Testis (tissue), 2 donors: ENCODE measurements at regions not wholly inside any gene's neighbourhood (a gene's known extent, or its start where the extent isn't known, plus 50 kb on each side); places are given as distances from the start of the nearest gene placed in this dataset.

Source experiments
- POLR2A ChIP-seq: fragments of 450-650 bp; IDR thresholded peaks from one replicate; pipeline ENCODE4 v1.6.1; 2017; ENCODE audit warnings: antibody characterized with exemption, mild to moderate bottlenecking, moderate library complexity
- TF ChIP-seq, protein P1 (sequence below), 3 experiments: fragments of 450-650 bp in 2 of 3; fragments of 200-600 bp in 1 of 3; sonication (generic) in 1 of 3; IDR thresholded peaks; one replicate each; pipeline ENCODE4 v1.5.1; 2016 to 2019; ENCODE audit warnings: antibody characterized with exemption in 3 of 3, mild to moderate bottlenecking in 2 of 3, moderate library complexity in 1 of 3

DNA sequence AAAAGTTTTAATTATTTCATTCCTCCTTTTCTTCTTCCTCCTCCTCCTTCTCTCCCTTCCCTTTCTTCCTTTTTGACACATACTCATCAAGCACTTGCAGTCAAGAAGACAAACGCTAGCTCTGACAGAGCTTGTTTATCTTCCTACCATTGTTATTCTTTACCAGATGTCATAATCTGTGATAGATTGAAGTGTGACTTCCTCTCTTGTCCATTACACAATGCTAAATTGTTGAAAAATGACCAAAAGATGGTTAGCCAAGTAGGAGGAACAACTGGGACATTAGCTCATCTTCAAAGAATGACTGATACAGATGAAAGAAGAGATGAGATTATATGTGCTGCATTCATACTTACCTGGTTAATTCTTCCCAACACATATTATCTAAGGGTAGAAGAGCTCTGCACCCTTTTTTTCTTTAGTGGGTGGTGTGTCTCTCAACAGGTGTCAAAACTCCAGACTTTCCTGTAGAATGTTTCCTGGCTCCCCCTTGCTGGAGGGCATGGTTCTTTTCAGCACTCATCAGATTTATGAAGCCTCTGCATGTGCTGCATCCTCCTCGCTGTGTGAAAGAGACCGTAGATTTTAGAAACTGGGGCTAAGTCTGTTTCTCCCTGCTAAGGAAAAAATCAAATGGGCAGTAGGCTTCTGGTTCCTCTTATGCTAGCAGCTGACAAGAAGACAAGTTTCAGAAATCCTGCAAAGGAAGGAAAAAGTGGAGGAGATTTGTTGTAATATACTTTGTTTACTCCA lies 147.1 kb downstream of the TMX1 start:
- TF ChIP-seq, protein P1, sequence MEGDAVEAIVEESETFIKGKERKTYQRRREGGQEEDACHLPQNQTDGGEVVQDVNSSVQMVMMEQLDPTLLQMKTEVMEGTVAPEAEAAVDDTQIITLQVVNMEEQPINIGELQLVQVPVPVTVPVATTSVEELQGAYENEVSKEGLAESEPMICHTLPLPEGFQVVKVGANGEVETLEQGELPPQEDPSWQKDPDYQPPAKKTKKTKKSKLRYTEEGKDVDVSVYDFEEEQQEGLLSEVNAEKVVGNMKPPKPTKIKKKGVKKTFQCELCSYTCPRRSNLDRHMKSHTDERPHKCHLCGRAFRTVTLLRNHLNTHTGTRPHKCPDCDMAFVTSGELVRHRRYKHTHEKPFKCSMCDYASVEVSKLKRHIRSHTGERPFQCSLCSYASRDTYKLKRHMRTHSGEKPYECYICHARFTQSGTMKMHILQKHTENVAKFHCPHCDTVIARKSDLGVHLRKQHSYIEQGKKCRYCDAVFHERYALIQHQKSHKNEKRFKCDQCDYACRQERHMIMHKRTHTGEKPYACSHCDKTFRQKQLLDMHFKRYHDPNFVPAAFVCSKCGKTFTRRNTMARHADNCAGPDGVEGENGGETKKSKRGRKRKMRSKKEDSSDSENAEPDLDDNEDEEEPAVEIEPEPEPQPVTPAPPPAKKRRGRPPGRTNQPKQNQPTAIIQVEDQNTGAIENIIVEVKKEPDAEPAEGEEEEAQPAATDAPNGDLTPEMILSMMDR (IDR thresholded peaks at IDR 0.05): no peak
- TF ChIP-seq POLR2A: no peak
